Lung (tissue), 11 donors: ENCODE measurements at regions not wholly inside any gene's neighbourhood (a gene's known extent, or its start where the extent isn't known, plus 50 kb on each side); places are given as distances from the start of the nearest gene placed in this dataset.

ENCODE experiments used
- ATAC-seq: fragments of 200-7000 bp; cut with Tn5 transposase; one replicate; pipeline ENCODE4 v1.9.1; 2020; ENCODE audit warnings: moderate number of reproducible peaks; ENCODE audit not compliant: insufficient read depth, low FRiP score
- DNase-seq, 3 donors: peaks; one replicate each; pipeline ENCODE4 v3.0.0-alpha.2; 2013 to 2017
- H3K27ac ChIP-seq, 2 donors: one replicate each; pipeline ENCODE4 v1.5.1; 2013; ENCODE audit warnings: mild to moderate bottlenecking in 2 of 2, moderate library complexity in 2 of 2, control low read depth in 1 of 2, inconsistent platforms in 1 of 2, low read depth in 1 of 2, low read length in 1 of 2
- H3K27me3 ChIP-seq, 3 donors: one replicate each; pipeline ENCODE4 v1.5.1; 2013; ENCODE audit warnings: low read length in 2 of 3; ENCODE audit not compliant: control insufficient read depth in 3 of 3, insufficient read depth in 3 of 3
- H3K36me3 ChIP-seq, 4 donors: one replicate each; pipeline ENCODE4 v1.5.1; 2013; ENCODE audit warnings: low read length in 4 of 4, mild to moderate bottlenecking in 1 of 4, moderate library complexity in 1 of 4; ENCODE audit not compliant: control insufficient read depth in 4 of 4, insufficient read depth in 4 of 4
- H3K4me1 ChIP-seq, 5 donors: one replicate each; pipeline ENCODE4 v1.5.1; 2013; ENCODE audit warnings: low read length in 5 of 5, mild to moderate bottlenecking in 2 of 5, moderate library complexity in 1 of 5; ENCODE audit not compliant: control insufficient read depth in 5 of 5, insufficient read depth in 5 of 5
- H3K4me3 ChIP-seq: one replicate; pipeline ENCODE4 v1.5.1; 2013; ENCODE audit warnings: mild to moderate bottlenecking, control low read depth, moderate library complexity
- H3K9ac ChIP-seq, 2 donors: one replicate each; pipeline ENCODE4 v1.5.1; 2013; ENCODE audit warnings: low read length in 2 of 2, control low read depth in 1 of 2; ENCODE audit not compliant: insufficient read depth in 1 of 2
- H3K9me3 ChIP-seq, 4 donors: one replicate each; pipeline ENCODE4 v1.5.1; 2013; ENCODE audit warnings: low read length in 3 of 4, mild to moderate bottlenecking in 1 of 4, moderate library complexity in 1 of 4; ENCODE audit not compliant: control insufficient read depth in 4 of 4, insufficient read depth in 3 of 4
- WGBS, 2 donors: extraction: QIAGEN DNeasy Blood & Tissue Kit; methylation state at CpG; one replicate each; pipeline ENCODE4 v1.1.7; 2013; 5-methylcytosine and 5-hydroxymethylcytosine counted together
- TF ChIP-seq, protein P1 (sequence below): IDR thresholded peaks from 2 replicates; pipeline ENCODE4 v1.5.1; 2012; ENCODE audit warnings: mild to moderate bottlenecking; ENCODE audit errors: control extremely low read depth, extremely low read depth
- donor health status: control.
- donor health status: control.
- donor health status: Bipolar disorder and iron deficiency.
- donor health status: healthy.
- donor health status: DM: yes; HTN: yes; CAD: no.

DNA sequence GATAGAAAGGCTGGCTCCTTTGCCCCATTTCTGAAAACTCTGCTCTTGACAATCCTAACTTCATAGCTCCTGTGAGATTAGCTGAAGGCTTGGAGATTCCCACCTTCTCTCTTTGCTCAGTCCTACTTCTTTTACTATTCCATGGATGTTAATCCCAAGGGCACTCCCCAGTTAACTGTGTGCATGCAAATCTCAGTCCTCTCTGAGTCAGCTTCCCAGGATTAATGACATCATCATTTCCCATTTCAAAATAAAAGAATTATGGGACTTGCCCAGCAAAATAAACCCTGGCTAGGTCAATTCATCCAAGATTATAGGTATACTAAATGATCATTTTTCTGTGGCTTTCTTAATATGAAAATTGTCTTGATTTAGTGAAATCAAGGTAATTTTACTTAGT is 328.6 kb upstream of the NR3C2 start:
- no peak for ATAC-seq
- no peaks in the 10 kb centered on the region for H3K27me3 ChIP-seq
- no peaks in the 10 kb centered on the region for H3K4me1 ChIP-seq
- no peak overlapping the region for H3K9ac ChIP-seq
- H3K36me3 ChIP-seq = no peaks in the 10 kb centered on the region
- no peak overlapping the region for H3K4me3 ChIP-seq
- DNase-seq = no peak
- TF ChIP-seq, protein P1, sequence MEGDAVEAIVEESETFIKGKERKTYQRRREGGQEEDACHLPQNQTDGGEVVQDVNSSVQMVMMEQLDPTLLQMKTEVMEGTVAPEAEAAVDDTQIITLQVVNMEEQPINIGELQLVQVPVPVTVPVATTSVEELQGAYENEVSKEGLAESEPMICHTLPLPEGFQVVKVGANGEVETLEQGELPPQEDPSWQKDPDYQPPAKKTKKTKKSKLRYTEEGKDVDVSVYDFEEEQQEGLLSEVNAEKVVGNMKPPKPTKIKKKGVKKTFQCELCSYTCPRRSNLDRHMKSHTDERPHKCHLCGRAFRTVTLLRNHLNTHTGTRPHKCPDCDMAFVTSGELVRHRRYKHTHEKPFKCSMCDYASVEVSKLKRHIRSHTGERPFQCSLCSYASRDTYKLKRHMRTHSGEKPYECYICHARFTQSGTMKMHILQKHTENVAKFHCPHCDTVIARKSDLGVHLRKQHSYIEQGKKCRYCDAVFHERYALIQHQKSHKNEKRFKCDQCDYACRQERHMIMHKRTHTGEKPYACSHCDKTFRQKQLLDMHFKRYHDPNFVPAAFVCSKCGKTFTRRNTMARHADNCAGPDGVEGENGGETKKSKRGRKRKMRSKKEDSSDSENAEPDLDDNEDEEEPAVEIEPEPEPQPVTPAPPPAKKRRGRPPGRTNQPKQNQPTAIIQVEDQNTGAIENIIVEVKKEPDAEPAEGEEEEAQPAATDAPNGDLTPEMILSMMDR = no peak
- no peak overlapping the region for H3K27ac ChIP-seq
- H3K9me3 ChIP-seq = no peaks in the 10 kb centered on the region

DNA sequence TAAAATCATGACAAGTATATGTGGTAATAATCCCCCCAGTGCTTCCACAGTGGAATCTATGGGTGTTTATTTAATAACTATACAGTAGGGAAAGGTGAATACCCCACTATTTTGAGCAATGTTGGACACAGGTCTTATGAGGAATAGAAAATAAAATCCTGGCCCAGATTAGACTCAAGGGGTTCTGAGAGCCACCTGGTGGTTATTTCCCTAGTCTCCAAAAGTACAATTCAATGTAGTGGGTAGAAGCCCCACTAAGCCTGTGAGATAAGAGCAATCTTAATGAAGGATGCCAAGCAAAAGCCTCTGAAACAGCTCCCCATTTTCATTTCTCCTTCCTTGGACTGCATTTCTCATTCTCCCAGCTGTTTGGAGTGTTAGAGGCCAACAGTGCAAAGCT is 328.2 kb upstream of the NR3C2 start:
- Histone ChIP-seq H3K9ac (no peak overlapping the region), H3K27me3 (no peaks in the 10 kb centered on the region), H3K4me1 (no peaks in the 10 kb centered on the region), H3K36me3 (no peaks in the 10 kb centered on the region), H3K9me3 (no peaks in the 10 kb centered on the region), H3K27ac (no peak overlapping the region), H3K4me3 (no peak overlapping the region)
- no peak for ATAC-seq
- no peak for DNase-seq
- TF ChIP-seq, protein P1 = no peak

GRCh38 chr4:148764720-148765119 is 322.5 kb upstream of the NR3C2 start:
- Histone ChIP-seq H3K9me3 (peaks cover 0 to 4% (median 0%) of the 10 kb centered on the region in 4 donors), H3K9ac (no peak overlapping the region), H3K4me3 (no peak overlapping the region), H3K36me3 (no peaks in the 10 kb centered on the region), H3K27ac (no peak overlapping the region), H3K27me3 (no peaks in the 10 kb centered on the region), H3K4me1 (no peaks in the 10 kb centered on the region)
- ATAC-seq (no peak), DNase-seq (no peak)
- TF ChIP-seq, protein P1 = no peak
- 43 to 77% methylated on average over 2 of the region's 2 CpGs for WGBS, 2 donors

GRCh38 chr4:148757171-148757570 is 315.0 kb upstream of the NR3C2 start:
- H3K9me3 ChIP-seq = peaks cover 0 to 4% (median 0%) of the 10 kb centered on the region in 4 donors
- H3K4me3 ChIP-seq = no peak overlapping the region
- ATAC-seq (no peak), DNase-seq (no peak)
- no peak overlapping the region for H3K9ac ChIP-seq
- 86 to 98% methylated on average over 1 of the region's 1 CpG for WGBS, 2 donors
- no peaks in the 10 kb centered on the region for H3K27me3 ChIP-seq
- TF ChIP-seq, protein P1 = no peak
- H3K4me1 ChIP-seq = no peaks in the 10 kb centered on the region
- no peak overlapping the region for H3K27ac ChIP-seq
- no peaks in the 10 kb centered on the region for H3K36me3 ChIP-seq
